Neural crest cell (in vitro differentiated cells): ENCODE measurements at regions not wholly inside any gene's neighbourhood (a gene's known extent, or its start where the extent isn't known, plus 50 kb on each side); places are given as distances from the start of the nearest gene placed in this dataset.
A peak's percentile ranks its signal among the peaks of the same experiment; 100 is the strongest.
"Not testable (repeated sequence)": the region's sequence is repeated elsewhere in the genome, so short reads cannot be mapped to it uniquely, and the experiment has no call there.

Experiments
- DNase-seq: peaks from one replicate; pipeline ENCODE4 v3.0.0; 2021; ENCODE audit warnings: low read depth, mixed read lengths, low spot score
- H3K27ac Mint-ChIP-seq: one replicate; pipeline ENCODE4 v1.8.0; 2021; ENCODE audit warnings: mild to moderate bottlenecking, mixed read lengths; ENCODE audit not compliant: unreplicated experiment
- H3K27me3 Mint-ChIP-seq: 2 replicates; pipeline ENCODE4 v1.8.0; 2021; ENCODE audit warnings: low read depth, mild to moderate bottlenecking, mixed read lengths
- H3K36me3 Mint-ChIP-seq: 2 replicates; pipeline ENCODE4 v1.8.0; 2021; ENCODE audit warnings: low read depth, mild to moderate bottlenecking, mixed read lengths
- H3K4me1 Mint-ChIP-seq: 2 replicates; pipeline ENCODE4 v1.8.0; 2021; ENCODE audit warnings: mixed read lengths
- H3K4me3 Mint-ChIP-seq: one replicate; pipeline ENCODE4 v1.8.0; 2021; ENCODE audit warnings: mild to moderate bottlenecking, mixed read lengths
- H3K9me3 Mint-ChIP-seq: 2 replicates; pipeline ENCODE4 v1.8.0; 2021; ENCODE audit warnings: mixed read lengths
- TF ChIP-seq, protein P1 (sequence below): fragments of 200-600 bp; sonication (generic); conservative IDR thresholded peaks from 2 replicates; pipeline ENCODE4 v1.5.0; 2021; ENCODE audit warnings: antibody characterized with exemption, mild to moderate bottlenecking

DNA sequence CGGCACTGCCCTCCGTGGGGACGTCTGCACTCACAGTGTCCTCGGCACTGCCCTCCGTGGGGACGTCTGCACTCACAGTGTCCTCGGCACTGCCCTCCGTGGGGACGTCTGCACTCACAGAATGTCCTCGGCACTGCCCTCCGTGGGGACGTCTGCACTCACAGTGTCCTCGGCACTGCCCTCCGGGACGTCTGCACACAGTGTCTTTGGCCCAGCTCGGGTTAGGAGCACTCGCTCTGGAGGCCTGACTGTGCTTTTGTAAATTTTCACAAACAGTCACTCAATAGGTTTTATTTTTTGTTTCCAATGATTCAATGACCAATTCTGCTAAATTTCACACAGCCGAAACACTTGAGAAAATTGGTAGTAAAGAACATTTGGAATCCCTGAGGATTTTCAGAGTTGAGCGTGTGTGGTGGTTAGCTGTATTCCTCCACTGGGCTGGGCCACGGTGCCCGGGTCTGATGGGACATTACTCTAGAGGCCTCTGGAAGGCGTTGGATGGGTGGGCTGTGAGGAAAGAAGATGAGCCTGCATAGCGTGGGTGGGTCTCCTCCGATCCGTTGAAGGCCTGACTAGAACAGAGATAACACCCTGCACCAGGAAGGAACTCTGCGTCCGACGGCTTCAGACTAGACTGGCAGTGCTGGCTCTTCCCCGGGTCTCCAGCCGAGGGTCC, 134.8 kb downstream of the RTP5 start:
- Mint-ChIP-seq H3K27ac (no peak overlapping the region), H3K27me3 (peaks cover 24% of the 10 kb centered on the region), H3K36me3 (peaks cover 5% of the 10 kb centered on the region), H3K4me3 (no peak overlapping the region), H3K9me3 (no peaks in the 10 kb centered on the region), H3K4me1 (peaks cover 8% of the 10 kb centered on the region)
- TF ChIP-seq, protein P1, sequence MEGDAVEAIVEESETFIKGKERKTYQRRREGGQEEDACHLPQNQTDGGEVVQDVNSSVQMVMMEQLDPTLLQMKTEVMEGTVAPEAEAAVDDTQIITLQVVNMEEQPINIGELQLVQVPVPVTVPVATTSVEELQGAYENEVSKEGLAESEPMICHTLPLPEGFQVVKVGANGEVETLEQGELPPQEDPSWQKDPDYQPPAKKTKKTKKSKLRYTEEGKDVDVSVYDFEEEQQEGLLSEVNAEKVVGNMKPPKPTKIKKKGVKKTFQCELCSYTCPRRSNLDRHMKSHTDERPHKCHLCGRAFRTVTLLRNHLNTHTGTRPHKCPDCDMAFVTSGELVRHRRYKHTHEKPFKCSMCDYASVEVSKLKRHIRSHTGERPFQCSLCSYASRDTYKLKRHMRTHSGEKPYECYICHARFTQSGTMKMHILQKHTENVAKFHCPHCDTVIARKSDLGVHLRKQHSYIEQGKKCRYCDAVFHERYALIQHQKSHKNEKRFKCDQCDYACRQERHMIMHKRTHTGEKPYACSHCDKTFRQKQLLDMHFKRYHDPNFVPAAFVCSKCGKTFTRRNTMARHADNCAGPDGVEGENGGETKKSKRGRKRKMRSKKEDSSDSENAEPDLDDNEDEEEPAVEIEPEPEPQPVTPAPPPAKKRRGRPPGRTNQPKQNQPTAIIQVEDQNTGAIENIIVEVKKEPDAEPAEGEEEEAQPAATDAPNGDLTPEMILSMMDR = no peak
- no peak for DNase-seq

GRCh38 chr2:242004902-242005230, 135.3 kb downstream of the RTP5 start:
- H3K4me1 Mint-ChIP-seq = peaks cover 8% of the 10 kb centered on the region
- H3K36me3 Mint-ChIP-seq = peaks cover 5% of the 10 kb centered on the region
- H3K27me3 Mint-ChIP-seq = peaks cover 24% of the 10 kb centered on the region
- H3K9me3 Mint-ChIP-seq = no peaks in the 10 kb centered on the region
- no peak for DNase-seq
- TF ChIP-seq, protein P1 = no peak
- H3K4me3 Mint-ChIP-seq = peak overlapping the region; percentile 32
- no peak overlapping the region for H3K27ac Mint-ChIP-seq

DNA sequence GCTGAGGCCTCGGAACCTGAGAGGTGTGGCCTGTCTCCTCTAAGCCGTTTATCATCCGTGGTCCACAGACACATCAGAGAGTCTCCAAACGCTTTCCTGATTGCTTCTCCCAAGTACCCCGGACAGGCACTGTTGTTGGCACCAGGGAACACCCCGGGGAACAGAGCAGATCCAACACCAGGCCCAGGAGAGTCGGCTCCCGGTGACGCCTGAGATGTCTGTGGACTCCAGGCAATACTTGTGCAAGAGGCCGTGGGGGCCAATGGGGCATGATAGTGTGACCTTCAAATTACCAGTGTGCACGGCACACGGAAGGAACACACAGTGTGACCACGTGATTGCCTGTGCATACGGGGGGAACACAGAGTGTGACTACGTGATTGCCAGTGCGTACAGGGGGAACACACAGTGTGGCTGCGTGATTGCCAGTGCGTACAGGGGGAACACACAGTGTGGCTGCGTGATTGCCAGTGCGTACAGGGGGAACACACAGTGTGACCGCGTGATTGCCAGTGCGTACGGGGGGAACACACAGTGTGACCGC, 136.6 kb downstream of the RTP5 start:
- peaks cover 24% of the 10 kb centered on the region for H3K27me3 Mint-ChIP-seq
- not testable (repeated sequence) for H3K9me3 Mint-ChIP-seq, H3K4me3 Mint-ChIP-seq, H3K27ac Mint-ChIP-seq, H3K36me3 Mint-ChIP-seq, DNase-seq, H3K4me1 Mint-ChIP-seq

DNA sequence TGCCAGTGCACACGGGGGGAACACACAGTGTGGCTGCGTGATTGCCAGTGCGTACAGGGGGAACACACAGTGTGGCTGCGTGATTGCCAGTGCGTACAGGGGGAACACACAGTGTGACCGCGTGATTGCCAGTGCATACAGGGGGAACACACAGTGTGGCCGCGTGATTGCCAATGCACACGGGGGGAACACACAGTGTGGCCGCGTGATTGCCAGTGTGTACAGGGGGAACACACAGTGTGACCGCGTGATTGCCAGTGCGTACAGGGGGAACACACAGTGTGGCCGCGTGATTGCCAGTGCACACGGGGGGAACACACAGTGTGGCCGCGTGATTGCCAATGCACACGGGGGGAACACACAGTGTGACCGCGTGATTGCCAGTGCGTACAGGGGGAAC, 139.4 kb downstream of the RTP5 start:
- not testable (repeated sequence) for H3K27ac Mint-ChIP-seq, H3K4me3 Mint-ChIP-seq, H3K36me3 Mint-ChIP-seq, H3K4me1 Mint-ChIP-seq, H3K9me3 Mint-ChIP-seq, DNase-seq
- peaks cover 19% of the 10 kb centered on the region for H3K27me3 Mint-ChIP-seq

GRCh38 chr2:242009846-242010245, 140.3 kb downstream of the RTP5 start:
- H3K4me3 Mint-ChIP-seq, H3K4me1 Mint-ChIP-seq, DNase-seq, H3K27ac Mint-ChIP-seq, H3K9me3 Mint-ChIP-seq, H3K36me3 Mint-ChIP-seq: not testable (repeated sequence)
- peaks cover 19% of the 10 kb centered on the region for H3K27me3 Mint-ChIP-seq

GRCh38 chr2:242010252-242011166, 141.0 kb downstream of the RTP5 start:
- H3K4me3 Mint-ChIP-seq = peak overlapping the region; percentile 19
- not testable (repeated sequence) for H3K27ac Mint-ChIP-seq, DNase-seq, H3K4me1 Mint-ChIP-seq, H3K36me3 Mint-ChIP-seq, H3K9me3 Mint-ChIP-seq
- peaks cover 16% of the 10 kb centered on the region for H3K27me3 Mint-ChIP-seq

- no peaks in the 10 kb centered on the region for H3K4me1 Mint-ChIP-seq
- H3K27me3 Mint-ChIP-seq = peaks cover 9% of the 10 kb centered on the region
- H3K27ac Mint-ChIP-seq = no peak overlapping the region
- peaks cover 2% of the 10 kb centered on the region for H3K36me3 Mint-ChIP-seq
- peak overlapping the region; percentile 11 for H3K4me3 Mint-ChIP-seq
- TF ChIP-seq, protein P1 = no peak
- DNase-seq = no peak
- H3K9me3 Mint-ChIP-seq = no peaks in the 10 kb centered on the region
These were observed 141.6 kb downstream of the RTP5 start for GRCh38 chr2:242011167-242011513.
